OCI-LY7 (cell line): ENCODE measurements at regions not wholly inside any gene's neighbourhood (a gene's known extent, or its start where the extent isn't known, plus 50 kb on each side); places are given as distances from the start of the nearest gene placed in this dataset.

Experiments
- CTCF ChIP-seq: fragments of 200-600 bp; sonication (generic); conservative IDR thresholded peaks from 2 replicates; pipeline ENCODE4 v1.5.1; 2014; ENCODE audit warnings: mild to moderate bottlenecking, antibody characterized with exemption, low read length, moderate library complexity, mixed read lengths
- EZH2phosphoT487 ChIP-seq: fragments of 200-600 bp; sonication (generic); IDR thresholded peaks from 2 replicates; pipeline ENCODE4 v1.6.1; 2018; ENCODE audit warnings: low read depth, borderline replicate concordance, mild to moderate bottlenecking, mixed run types, antibody characterized with exemption, low read length, moderate library complexity, mixed read lengths

DNA sequence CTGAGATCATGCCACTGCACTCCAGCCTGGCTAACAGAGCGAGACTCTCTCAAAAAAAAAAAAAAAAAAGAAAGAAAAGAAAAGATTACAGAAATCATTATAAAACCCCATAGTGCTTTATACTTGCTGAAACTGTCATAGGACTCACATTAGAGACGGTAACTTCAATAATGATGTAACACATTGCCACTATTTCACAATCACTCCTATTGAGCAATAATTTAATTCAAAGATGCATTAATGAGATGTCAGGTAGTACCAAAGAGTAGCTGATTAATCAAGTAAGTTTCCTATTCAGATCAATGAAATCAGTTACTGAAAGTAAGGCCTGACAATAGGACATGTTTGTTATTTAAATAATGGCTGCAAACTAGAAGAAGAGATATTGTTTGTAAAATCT is 751.5 kb upstream of the ALG10B start:
- no peak for TF ChIP-seq CTCF
- no peak for TF ChIP-seq EZH2phosphoT487
